RCC 7860 (cell line): ENCODE measurements at regions not wholly inside any gene's neighbourhood (a gene's known extent, or its start where the extent isn't known, plus 50 kb on each side); places are given as distances from the start of the nearest gene placed in this dataset.
"Not testable (repeated sequence)": the region's sequence is repeated elsewhere in the genome, so short reads cannot be mapped to it uniquely, and the experiment has no call there.

Source experiments
- DNase-seq: peaks from one replicate; pipeline ENCODE4 v3.0.0-alpha.2; 2015; ENCODE audit warnings: low spot score
- FAIRE-seq: peaks from 2 replicates; lab custom pipeline; 2012; peaks lifted over from hg19 to GRCh38; lab: Jason Lieb, UNC

GRCh38 chr11:86861810-86862209, 61.5 kb downstream of the PRSS23 start:
- DNase-seq (no peak), FAIRE-seq (no peak)

GRCh38 chr11:86863476-86863875, 63.1 kb downstream of the PRSS23 start:
- DNase-seq (no peak), FAIRE-seq (no peak)

- FAIRE-seq (no peak), DNase-seq (no peak)
These were observed 65.1 kb downstream of the PRSS23 start for GRCh38 chr11:86865436-86865835.

- FAIRE-seq (no peak), DNase-seq (no peak)
These were observed 69.2 kb downstream of the PRSS23 start for GRCh38 chr11:86869531-86869930.

- FAIRE-seq (peak; percentile 23), DNase-seq (no peak)
These were observed 69.7 kb downstream of the PRSS23 start for GRCh38 chr11:86869966-86870570.

GRCh38 chr11:86873573-86874083, 73.3 kb downstream of the PRSS23 start:
- DNase-seq (no peak), FAIRE-seq (no peak)

GRCh38 chr11:86874304-86875056, 74.1 kb downstream of the PRSS23 start:
- FAIRE-seq (no peak), DNase-seq (no peak)

- DNase-seq (no peak), FAIRE-seq (no peak)
These were observed 76.4 kb downstream of the PRSS23 start for GRCh38 chr11:86876716-86877234.

GRCh38 chr11:86877503-86877902, 77.2 kb downstream of the PRSS23 start:
- FAIRE-seq (no peak), DNase-seq (no peak)

GRCh38 chr11:86879241-86879640, 76.0 kb downstream of the FZD4 start:
- DNase-seq, FAIRE-seq: not testable (repeated sequence)

- FAIRE-seq (no peak), DNase-seq (no peak)
These were observed 69.9 kb downstream of the FZD4 start for GRCh38 chr11:86885311-86885710.

- DNase-seq (no peak), FAIRE-seq (no peak)
These were observed 66.8 kb downstream of the FZD4 start for GRCh38 chr11:86888164-86889000.

- DNase-seq (no peak), FAIRE-seq (no peak)
These were observed 66.2 kb downstream of the FZD4 start for GRCh38 chr11:86889001-86889341.

GRCh38 chr11:86891036-86891435, 64.2 kb downstream of the FZD4 start:
- DNase-seq (no peak), FAIRE-seq (no peak)

- DNase-seq = no peak
- no peak for FAIRE-seq
These were observed 62.0 kb downstream of the FZD4 start for GRCh38 chr11:86893235-86893634.
